GM18867 (cell line): ENCODE measurements at regions not wholly inside any gene's neighbourhood (a gene's known extent, or its start where the extent isn't known, plus 50 kb on each side); places are given as distances from the start of the nearest gene placed in this dataset.

Experiments used
- ATAC-seq: cut with Tn5 transposase; IDR thresholded peaks from one replicate; pipeline ENCODE4 v1.9.1; 2021; ENCODE audit warnings: mild to moderate bottlenecking, moderate library complexity; ENCODE audit not compliant: unreplicated experiment

- peak; percentile 59 for ATAC-seq
Measured at GRCh38 chr6:156107624-156108101, 652.0 kb upstream of the NOX3 start.

- no peak for ATAC-seq
Measured at GRCh38 chr6:156102129-156102528, 646.5 kb upstream of the NOX3 start.

- no peak for ATAC-seq
Measured at GRCh38 chr6:156098839-156099238, 643.2 kb upstream of the NOX3 start.

- ATAC-seq, result no peak
Measured at GRCh38 chr6:156087487-156087886, 631.8 kb upstream of the NOX3 start.

GRCh38 chr6:156082012-156082411 lies 626.4 kb upstream of the NOX3 start:
- no peak for ATAC-seq

GRCh38 chr6:156080371-156080770 lies 624.7 kb upstream of the NOX3 start:
- ATAC-seq, result no peak

- no peak for ATAC-seq
Measured at GRCh38 chr6:156068881-156069280, 613.2 kb upstream of the NOX3 start.

GRCh38 chr6:156065849-156066248 lies 610.2 kb upstream of the NOX3 start:
- ATAC-seq, result no peak

- ATAC-seq, result no peak
Measured at GRCh38 chr6:156062091-156062563, 606.5 kb upstream of the NOX3 start.

GRCh38 chr6:156061465-156061864 lies 605.8 kb upstream of the NOX3 start:
- no peak for ATAC-seq

GRCh38 chr6:156060013-156060412 lies 604.4 kb upstream of the NOX3 start:
- no peak for ATAC-seq

GRCh38 chr6:156058356-156058755 lies 602.7 kb upstream of the NOX3 start:
- no peak for ATAC-seq

GRCh38 chr6:156057869-156058268 lies 602.2 kb upstream of the NOX3 start:
- ATAC-seq, result no peak

GRCh38 chr6:156056085-156056484 lies 600.4 kb upstream of the NOX3 start:
- no peak for ATAC-seq

- ATAC-seq, result no peak
Measured at GRCh38 chr6:156053626-156054025, 598.0 kb upstream of the NOX3 start.

- no peak for ATAC-seq
Measured at GRCh38 chr6:156046841-156047449, 591.3 kb upstream of the NOX3 start.

- ATAC-seq, result no peak
Measured at GRCh38 chr6:156046268-156046665, 590.6 kb upstream of the NOX3 start.

GRCh38 chr6:156045401-156046267 lies 590.0 kb upstream of the NOX3 start:
- ATAC-seq, result no peak

GRCh38 chr6:156033598-156033997 lies 578.0 kb upstream of the NOX3 start:
- no peak for ATAC-seq

GRCh38 chr6:156031516-156031915 lies 575.9 kb upstream of the NOX3 start:
- no peak for ATAC-seq

GRCh38 chr6:156030053-156030452 lies 574.4 kb upstream of the NOX3 start:
- no peak for ATAC-seq
